ENCODE measurements at regions not wholly inside any gene's neighbourhood (a gene's known extent, or its start where the extent isn't known, plus 50 kb on each side); places are given as distances from the start of the nearest gene placed in this dataset.

GRCh38 chr1:221371705-221372104 lies 370.2 kb downstream of the DUSP10 start:
- no peak for DNase-seq

GRCh38 chr1:221373795-221374194 lies 368.1 kb downstream of the DUSP10 start:
- no peak for DNase-seq

- DNase-seq, result no peak
Measured at GRCh38 chr1:221376286-221376685, 365.6 kb downstream of the DUSP10 start.

GRCh38 chr1:221381910-221382623 lies 359.8 kb downstream of the DUSP10 start:
- no peak for DNase-seq

- DNase-seq, result no peak
Measured at GRCh38 chr1:221392453-221392852, 349.4 kb downstream of the DUSP10 start.

GRCh38 chr1:221394011-221394544 lies 347.8 kb downstream of the DUSP10 start:
- no peak for DNase-seq

- no peak for DNase-seq
Measured at GRCh38 chr1:221396526-221396925, 345.4 kb downstream of the DUSP10 start.

- no peak for DNase-seq
Measured at GRCh38 chr1:221397141-221397540, 344.7 kb downstream of the DUSP10 start.

GRCh38 chr1:221397606-221398005 lies 344.3 kb downstream of the DUSP10 start:
- DNase-seq, result no peak

- DNase-seq, result no peak
Measured at GRCh38 chr1:221405146-221405545, 336.7 kb downstream of the DUSP10 start.

GRCh38 chr1:221408117-221408803 lies 333.6 kb downstream of the DUSP10 start:
- no peak for DNase-seq

- DNase-seq, result no peak
Measured at GRCh38 chr1:221411283-221411682, 330.6 kb downstream of the DUSP10 start.

- DNase-seq, result no peak
Measured at GRCh38 chr1:221414772-221415539, 326.9 kb downstream of the DUSP10 start.

- no peak for DNase-seq
Measured at GRCh38 chr1:221415651-221416050, 326.2 kb downstream of the DUSP10 start.

GRCh38 chr1:221416142-221416541 lies 325.7 kb downstream of the DUSP10 start:
- no peak for DNase-seq

GRCh38 chr1:221416723-221417122 lies 325.2 kb downstream of the DUSP10 start:
- no peak for DNase-seq

- no peak for DNase-seq
Measured at GRCh38 chr1:221418346-221418745, 323.5 kb downstream of the DUSP10 start.

GRCh38 chr1:221419513-221420095 lies 322.3 kb downstream of the DUSP10 start:
- no peak for DNase-seq

GRCh38 chr1:221429264-221429663 lies 312.6 kb downstream of the DUSP10 start:
- no peak for DNase-seq

- no peak for DNase-seq
Measured at GRCh38 chr1:221430152-221430960, 311.5 kb downstream of the DUSP10 start.

- no peak for DNase-seq
Measured at GRCh38 chr1:221431068-221431651, 310.7 kb downstream of the DUSP10 start.

- DNase-seq, result no peak
Measured at GRCh38 chr1:221431961-221432360, 309.9 kb downstream of the DUSP10 start.
